ENCODE measurements at regions not wholly inside any gene's neighbourhood (a gene's known extent, or its start where the extent isn't known, plus 50 kb on each side); places are given as distances from the start of the nearest gene placed in this dataset.
"Not testable (repeated sequence)": the region's sequence is repeated elsewhere in the genome, so short reads cannot be mapped to it uniquely, and the experiment has no call there.

DNA sequence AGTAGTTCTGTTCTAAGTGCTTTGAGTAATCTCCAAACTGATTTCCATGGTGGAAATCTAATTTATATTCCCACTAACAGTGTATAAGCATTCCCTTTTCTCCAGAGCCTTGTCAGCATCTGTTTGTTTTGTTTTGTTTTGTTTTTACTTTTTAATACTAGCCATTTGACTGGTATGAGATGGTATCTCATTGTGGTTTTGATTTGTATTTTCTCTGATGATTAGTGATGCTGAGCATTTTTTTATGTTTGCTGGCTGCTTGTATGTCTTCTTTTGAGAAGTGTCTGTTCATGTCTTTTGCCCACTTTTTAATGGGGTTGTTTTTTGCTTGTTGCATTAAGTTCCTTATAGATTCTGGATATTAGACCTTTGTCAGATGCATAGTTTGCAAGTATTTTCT, 100.8 kb downstream of the SEC16B start:
- not testable (repeated sequence) for TF ChIP-seq CTCF (conservative IDR thresholded peaks at IDR 0.05; ENCODE audit: low read length); EZH2phosphoT487 (IDR thresholded peaks at IDR 0.05; ENCODE audit: borderline replicate concordance, low read depth, low read length)

Measured in OCI-LY7 (cell line).